HL-60 (cell line): ENCODE measurements at regions not wholly inside any gene's neighbourhood (a gene's known extent, or its start where the extent isn't known, plus 50 kb on each side); places are given as distances from the start of the nearest gene placed in this dataset.

Experiments
- DNase-seq, 2 experiments: peaks; one replicate each; pipeline ENCODE4 v3.0.0-alpha.2; 2010 to 2020; ENCODE audit warnings: low read depth in 1 of 2, low spot score in 1 of 2
- H3K27ac ChIP-seq: fragments of 250-450 bp; sonication (Bioruptor Pico); replicated peaks from 2 replicates; pipeline ENCODE4 v1.5.1; 2020; ENCODE audit warnings: mild to moderate bottlenecking, moderate library complexity
- H3K27me3 ChIP-seq: fragments of 250-450 bp; sonication (Bioruptor Pico); 2 replicates; pipeline ENCODE4 v1.5.1; 2021; ENCODE audit warnings: mild to moderate bottlenecking, moderate library complexity; ENCODE audit not compliant: insufficient read depth, poor library complexity, severe bottlenecking
- H3K4me3 ChIP-seq: replicated peaks from 2 replicates; pipeline ENCODE4 v1.5.1; 2011; ENCODE audit warnings: mild to moderate bottlenecking, control low read depth, low read length; ENCODE audit not compliant: insufficient read depth
- CTCF ChIP-seq: IDR thresholded peaks from one replicate; pipeline ENCODE4 v1.5.1; 2011; ENCODE audit warnings: low read length, control low read depth, inconsistent platforms; ENCODE audit not compliant: insufficient read depth
- GABPA ChIP-seq: IDR thresholded peaks from 2 replicates; pipeline ENCODE4 v1.6.1; 2012; ENCODE audit warnings: low read depth
- POLR2AphosphoS5 ChIP-seq: IDR thresholded peaks from 2 replicates; pipeline ENCODE4 v1.6.1; 2012; ENCODE audit warnings: low read depth
- REST ChIP-seq: IDR thresholded peaks from 2 replicates; pipeline ENCODE4 v1.6.1; 2012; ENCODE audit warnings: low read depth; ENCODE audit not compliant: insufficient replicate concordance
- SPI1 ChIP-seq: IDR thresholded peaks from 2 replicates; pipeline ENCODE4 v1.6.1; 2012; ENCODE audit warnings: low read depth, mild to moderate bottlenecking, borderline replicate concordance

- H3K27ac ChIP-seq: no peak overlapping the region
- H3K27me3 ChIP-seq: peaks cover 2% of the 10 kb centered on the region
- DNase-seq: no peak
- no peak overlapping the region for H3K4me3 ChIP-seq
- TF ChIP-seq SPI1 (no peak), CTCF (no peak), POLR2AphosphoS5 (no peak), REST (no peak), GABPA (no peak)
Measured at GRCh38 chr2:84314250-84314649, 144.8 kb downstream of the SUCLG1 start.

GRCh38 chr2:84309281-84309680, 149.8 kb downstream of the SUCLG1 start:
- TF ChIP-seq CTCF: no peak
- TF ChIP-seq POLR2AphosphoS5: no peak
- no peak for TF ChIP-seq SPI1
- no peak for TF ChIP-seq REST
- no peak for TF ChIP-seq GABPA
- Histone ChIP-seq H3K4me3 (no peak overlapping the region), H3K27ac (no peak overlapping the region), H3K27me3 (no peaks in the 10 kb centered on the region)
- DNase-seq: no peak

GRCh38 chr2:84306361-84306760, 152.7 kb downstream of the SUCLG1 start:
- DNase-seq: no peak
- Histone ChIP-seq H3K27me3 (no peaks in the 10 kb centered on the region), H3K27ac (no peak overlapping the region), H3K4me3 (no peak overlapping the region)
- no peak for TF ChIP-seq GABPA
- no peak for TF ChIP-seq SPI1
- TF ChIP-seq CTCF: no peak
- TF ChIP-seq REST: no peak
- TF ChIP-seq POLR2AphosphoS5: no peak
